D721Med (cell line): ENCODE measurements at regions not wholly inside any gene's neighbourhood (a gene's known extent, or its start where the extent isn't known, plus 50 kb on each side); places are given as distances from the start of the nearest gene placed in this dataset.

Experiments used
- DNase-seq: peaks from one replicate; pipeline ENCODE4 v3.0.0; 2011; ENCODE audit warnings: low spot score; ENCODE audit not compliant: insufficient read length
- FAIRE-seq: peaks from 2 replicates; lab custom pipeline; 2011; peaks lifted over from hg19 to GRCh38; lab: Jason Lieb, UNC
- CTCF ChIP-seq: IDR thresholded peaks from 2 replicates; pipeline ENCODE4 v1.5.1; 2012; ENCODE audit warnings: mild to moderate bottlenecking, control low read depth; ENCODE audit not compliant: insufficient read depth; ENCODE audit errors: missing control alignments

- TF ChIP-seq CTCF, result no peak
- FAIRE-seq (no peak), DNase-seq (no peak)
These were observed 250.2 kb downstream of the FAM43A start for GRCh38 chr3:194935632-194936470.

GRCh38 chr3:194936659-194937058 lies 251.0 kb downstream of the FAM43A start:
- no peak for DNase-seq

GRCh38 chr3:194937144-194937543 lies 251.5 kb downstream of the FAM43A start:
- FAIRE-seq, result no peak
- no peak for DNase-seq
- TF ChIP-seq CTCF, result no peak

More at GRCh38 chr3:194936659-194937058, 251.0 kb downstream of the FAM43A start:
- no peak for FAIRE-seq
- no peak for TF ChIP-seq CTCF

GRCh38 chr3:194937882-194938321 lies 252.2 kb downstream of the FAM43A start:
- FAIRE-seq (no peak), DNase-seq (no peak)
- TF ChIP-seq CTCF, result no peak

GRCh38 chr3:194938845-194939531 lies 253.3 kb downstream of the FAM43A start:
- no peak for TF ChIP-seq CTCF
- DNase-seq (no peak), FAIRE-seq (no peak)

- FAIRE-seq (no peak), DNase-seq (no peak)
- no peak for TF ChIP-seq CTCF
These were observed 253.8 kb downstream of the FAM43A start for GRCh38 chr3:194939532-194939909.
